ENCODE measurements at regions not wholly inside any gene's neighbourhood (a gene's known extent, or its start where the extent isn't known, plus 50 kb on each side); places are given as distances from the start of the nearest gene placed in this dataset.

- TF ChIP-seq ATF3 (IDR thresholded peaks at IDR 0.05) (no peak), REST (IDR thresholded peaks at IDR 0.05; ENCODE audit: low read depth) (no peak), JUND (IDR thresholded peaks at IDR 0.05) (no peak), CTCF (IDR thresholded peaks at IDR 0.05 in 2 of 3, conservative IDR thresholded peaks at IDR 0.05 in 1 of 3; ENCODE audit: borderline replicate concordance in 1 of 3, insufficient read depth in 1 of 3, low read depth in 2 of 3, low read length in 2 of 3) (no peak), SP1 (IDR thresholded peaks at IDR 0.05; ENCODE audit: low read depth) (no peak), POLR2A (IDR thresholded peaks at IDR 0.05; ENCODE audit: borderline replicate concordance, extremely low read depth, insufficient read depth, insufficient read length) (no peak), ZNF274 (IDR thresholded peaks at IDR 0.05; ENCODE audit: low read depth, low read length) (no peak), ELF1 (IDR thresholded peaks at IDR 0.05; ENCODE audit: borderline replicate concordance, low read depth) (no peak), EZH2phosphoT487 (IDR thresholded peaks at IDR 0.05; ENCODE audit: borderline replicate concordance) (no peak)
- TF ChIP-seq, protein P1, sequence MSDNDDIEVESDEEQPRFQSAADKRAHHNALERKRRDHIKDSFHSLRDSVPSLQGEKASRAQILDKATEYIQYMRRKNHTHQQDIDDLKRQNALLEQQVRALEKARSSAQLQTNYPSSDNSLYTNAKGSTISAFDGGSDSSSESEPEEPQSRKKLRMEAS (IDR thresholded peaks at IDR 0.05): no peak
- TF ChIP-seq, protein P2, sequence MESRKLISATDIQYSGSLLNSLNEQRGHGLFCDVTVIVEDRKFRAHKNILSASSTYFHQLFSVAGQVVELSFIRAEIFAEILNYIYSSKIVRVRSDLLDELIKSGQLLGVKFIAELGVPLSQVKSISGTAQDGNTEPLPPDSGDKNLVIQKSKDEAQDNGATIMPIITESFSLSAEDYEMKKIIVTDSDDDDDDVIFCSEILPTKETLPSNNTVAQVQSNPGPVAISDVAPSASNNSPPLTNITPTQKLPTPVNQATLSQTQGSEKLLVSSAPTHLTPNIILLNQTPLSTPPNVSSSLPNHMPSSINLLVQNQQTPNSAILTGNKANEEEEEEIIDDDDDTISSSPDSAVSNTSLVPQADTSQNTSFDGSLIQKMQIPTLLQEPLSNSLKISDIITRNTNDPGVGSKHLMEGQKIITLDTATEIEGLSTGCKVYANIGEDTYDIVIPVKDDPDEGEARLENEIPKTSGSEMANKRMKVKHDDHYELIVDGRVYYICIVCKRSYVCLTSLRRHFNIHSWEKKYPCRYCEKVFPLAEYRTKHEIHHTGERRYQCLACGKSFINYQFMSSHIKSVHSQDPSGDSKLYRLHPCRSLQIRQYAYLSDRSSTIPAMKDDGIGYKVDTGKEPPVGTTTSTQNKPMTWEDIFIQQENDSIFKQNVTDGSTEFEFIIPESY (IDR thresholded peaks at IDR 0.05; ENCODE audit: extremely low read depth, insufficient replicate concordance, low read length): no peak
These were observed 613.6 kb upstream of the PHF14 start for GRCh38 chr7:10360050-10360449.
